ENCODE measurements at regions not wholly inside any gene's neighbourhood (a gene's known extent, or its start where the extent isn't known, plus 50 kb on each side); places are given as distances from the start of the nearest gene placed in this dataset.
"Not testable (repeated sequence)": the region's sequence is repeated elsewhere in the genome, so short reads cannot be mapped to it uniquely, and the experiment has no call there.

GRCh38 chr1:194795917-194796593, 1609.6 kb upstream of the B3GALT2 start:
- DNase-seq (ENCODE audit: low read depth in 4 of 4, low spot score in 2 of 4) = no peak

- no peak for DNase-seq (ENCODE audit: low read depth in 4 of 4, low spot score in 2 of 4)
Measured at GRCh38 chr1:194787001-194787400, 1600.6 kb upstream of the B3GALT2 start.

- DNase-seq (ENCODE audit: low read depth in 4 of 4, low spot score in 2 of 4) = no peak
Measured at GRCh38 chr1:194786027-194786426, 1599.6 kb upstream of the B3GALT2 start.

- DNase-seq (ENCODE audit: low read depth in 4 of 4, low spot score in 2 of 4) = no peak
Measured at GRCh38 chr1:194776657-194777056, 1590.2 kb upstream of the B3GALT2 start.

GRCh38 chr1:194774535-194774934, 1588.1 kb upstream of the B3GALT2 start:
- no peak for DNase-seq (ENCODE audit: low read depth in 4 of 4, low spot score in 2 of 4)

- no peak for DNase-seq (ENCODE audit: low read depth in 4 of 4, low spot score in 2 of 4)
Measured at GRCh38 chr1:194755241-194755994, 1569.0 kb upstream of the B3GALT2 start.

GRCh38 chr1:194738843-194739242, 1552.4 kb upstream of the B3GALT2 start:
- DNase-seq (ENCODE audit: low read depth in 4 of 4, low spot score in 2 of 4) = not testable (repeated sequence)

- DNase-seq (ENCODE audit: low read depth in 4 of 4, low spot score in 2 of 4) = no peak
Measured at GRCh38 chr1:194734970-194735369, 1548.6 kb upstream of the B3GALT2 start.

- no peak for DNase-seq (ENCODE audit: low read depth in 4 of 4, low spot score in 2 of 4)
Measured at GRCh38 chr1:194731025-194731424, 1544.6 kb upstream of the B3GALT2 start.

- no peak for DNase-seq (ENCODE audit: low read depth in 4 of 4, low spot score in 2 of 4)
Measured at GRCh38 chr1:194730304-194730703, 1543.9 kb upstream of the B3GALT2 start.

- DNase-seq (ENCODE audit: low read depth in 4 of 4, low spot score in 2 of 4) = no peak
Measured at GRCh38 chr1:194723067-194723466, 1536.7 kb upstream of the B3GALT2 start.

GRCh38 chr1:194717941-194718340, 1531.5 kb upstream of the B3GALT2 start:
- no peak for DNase-seq (ENCODE audit: low read depth in 4 of 4, low spot score in 2 of 4)

GRCh38 chr1:194717334-194717733, 1530.9 kb upstream of the B3GALT2 start:
- no peak for DNase-seq (ENCODE audit: low read depth in 4 of 4, low spot score in 2 of 4)

GRCh38 chr1:194710671-194711070, 1524.3 kb upstream of the B3GALT2 start:
- DNase-seq (ENCODE audit: low read depth in 4 of 4, low spot score in 2 of 4) = no peak

- no peak for DNase-seq (ENCODE audit: low read depth in 4 of 4, low spot score in 2 of 4)
Measured at GRCh38 chr1:194709439-194709838, 1523.0 kb upstream of the B3GALT2 start.

- DNase-seq (ENCODE audit: low read depth in 4 of 4, low spot score in 2 of 4) = no peak
Measured at GRCh38 chr1:194707074-194707473, 1520.7 kb upstream of the B3GALT2 start.

- no peak for DNase-seq (ENCODE audit: low read depth in 4 of 4, low spot score in 2 of 4)
Measured at GRCh38 chr1:194705123-194705854, 1518.9 kb upstream of the B3GALT2 start.

- DNase-seq (ENCODE audit: low read depth in 4 of 4, low spot score in 2 of 4) = no peak
Measured at GRCh38 chr1:194698908-194699318, 1512.5 kb upstream of the B3GALT2 start.

- DNase-seq (ENCODE audit: low read depth in 4 of 4, low spot score in 2 of 4) = no peak
Measured at GRCh38 chr1:194693244-194693643, 1506.8 kb upstream of the B3GALT2 start.

- DNase-seq (ENCODE audit: low read depth in 4 of 4, low spot score in 2 of 4) = no peak
Measured at GRCh38 chr1:194684636-194685035, 1498.2 kb upstream of the B3GALT2 start.

GRCh38 chr1:194658090-194658439, 1471.7 kb upstream of the B3GALT2 start:
- DNase-seq (ENCODE audit: low read depth in 4 of 4, low spot score in 2 of 4) = no peak

- DNase-seq (ENCODE audit: low read depth in 4 of 4, low spot score in 2 of 4) = no peak
Measured at GRCh38 chr1:194654956-194655355, 1468.5 kb upstream of the B3GALT2 start.

All from left renal cortex interstitium (tissue), 4 donors.